HepG2 (cell line): ENCODE measurements at regions not wholly inside any gene's neighbourhood (a gene's known extent, or its start where the extent isn't known, plus 50 kb on each side); places are given as distances from the start of the nearest gene placed in this dataset.

ENCODE experiments used
- ATAC-seq: fragments of 200-7000 bp; cut with Tn5 transposase; 3 replicates; pipeline ENCODE4 v1.9.1; 2020; ENCODE audit warnings: mild to moderate bottlenecking, moderate library complexity
- BruUV-seq: library from RNA; stranded (reverse); fragments of 400-500 nt; replicated peaks from 2 replicates; lab custom pipeline; 2021; lab: Mats Ljungman, UMichigan
- CTCF ChIA-PET: fragments of 300-600 bp; formaldehyde crosslinking; extraction: SDS; loops from one replicate; lab custom pipeline; 2021; ENCODE audit warnings: low total read pairs, inconsistent platforms, low intra/inter-chr PET ratio; lab: Yijun Ruan, JAX
- POLR2A ChIA-PET: fragments of 350-600 bp; sonication (Branson Sonifier 250); formaldehyde crosslinking; loops from one replicate; lab custom pipeline; 2020; ENCODE audit warnings: antibody characterized with exemption, inconsistent platforms; lab: Yijun Ruan, JAX
- DNase-seq: peaks from one replicate; pipeline ENCODE4 v3.0.0-alpha.2; 2015; ENCODE audit warnings: low spot score
- FAIRE-seq: peaks from 3 replicates; lab custom pipeline; 2011; peaks lifted over from hg19 to GRCh38; lab: Jason Lieb, UNC
- H2AFZ ChIP-seq: one replicate; pipeline ENCODE4 v1.6.1; 2011; ENCODE audit warnings: low read length, inconsistent platforms
- H3K27ac ChIP-seq: fragments of 300-600 bp; 3 replicates; pipeline ENCODE4 v1.8.0; 2011; ENCODE audit warnings: mixed run types, mild to moderate bottlenecking, mixed read lengths, low read length, inconsistent platforms; ENCODE audit not compliant: insufficient read depth; ENCODE audit errors: extremely low read length
- H3K27me3 ChIP-seq, 2 experiments: fragments of 200-600 bp in 1 of 2; 2 replicates in 1 of 2; 3 replicates in 1 of 2; pipeline versions ENCODE4 v1.6.0 to v1.8.0; 2011; ENCODE audit warnings: low read length in 2 of 2, mild to moderate bottlenecking in 2 of 2, moderate library complexity in 2 of 2, inconsistent platforms in 1 of 2; ENCODE audit not compliant: insufficient read depth in 2 of 2, control insufficient read depth in 1 of 2
- H3K36me3 ChIP-seq, 2 experiments: fragments of 200-600 bp in 1 of 2; replicated peaks in 1 of 2; 2 replicates in 1 of 2; 3 replicates in 1 of 2; pipeline versions ENCODE4 v1.5.1 to v1.8.0; 2011; ENCODE audit warnings: low read length in 2 of 2, inconsistent platforms in 1 of 2; ENCODE audit not compliant: insufficient read depth in 2 of 2, control insufficient read depth in 1 of 2
- H3K4me1 ChIP-seq: 2 replicates; pipeline ENCODE4 v1.5.1; 2012; ENCODE audit warnings: low read length, inconsistent platforms; ENCODE audit not compliant: insufficient read depth
- H3K4me2 ChIP-seq: 2 replicates; pipeline ENCODE4 v1.6.0; 2011; ENCODE audit warnings: low read depth, low read length, inconsistent platforms
- H3K4me3 ChIP-seq, 3 experiments: fragments of 200-600 bp in 1 of 3; sonication (generic), shearing (Covaris generic) in 1 of 3; replicated peaks in 1 of 3; 2 replicates each; pipeline ENCODE4 v1.5.1; 2011 to 2016; ENCODE audit warnings: low read length in 3 of 3, inconsistent platforms in 2 of 3, low read depth in 2 of 3, mild to moderate bottlenecking in 2 of 3, control low read depth in 1 of 3, mixed read lengths in 1 of 3; ENCODE audit not compliant: insufficient read depth in 1 of 3
- H3K79me2 ChIP-seq: one replicate; pipeline ENCODE4 v1.6.1; 2011; ENCODE audit warnings: low read length, inconsistent platforms; ENCODE audit not compliant: insufficient read depth
- H3K9ac ChIP-seq: 2 replicates; pipeline ENCODE4 v1.6.0; 2011; ENCODE audit warnings: mild to moderate bottlenecking, low read depth, low read length, inconsistent platforms; ENCODE audit not compliant: insufficient read depth
- H3K9me3 ChIP-seq: 2 replicates; pipeline ENCODE4 v1.5.1; 2012; ENCODE audit warnings: mild to moderate bottlenecking, low read length
- H4K20me1 ChIP-seq: 2 replicates; pipeline ENCODE4 v1.6.0; 2011; ENCODE audit warnings: inconsistent platforms, mild to moderate bottlenecking, low read length, moderate library complexity; ENCODE audit not compliant: insufficient read depth
- FOXP4 ChIP-seq: sonication (generic); formaldehyde crosslinking; IDR thresholded peaks from 2 replicates; pipeline ENCODE4 v1.4.0; 2020; ENCODE audit warnings: missing genetic modification reagents
- JUNB ChIP-seq: sonication (generic); formaldehyde crosslinking; IDR thresholded peaks from 2 replicates; pipeline ENCODE4 v1.8.0; 2022; ENCODE audit warnings: missing genetic modification reagents, mild to moderate bottlenecking, borderline replicate concordance
- PRDM15 ChIP-seq: sonication (generic); formaldehyde crosslinking; IDR thresholded peaks from 2 replicates; pipeline ENCODE4 v1.4.0; 2020; ENCODE audit warnings: missing genetic modification reagents
- RARG ChIP-seq: sonication (generic); formaldehyde crosslinking; IDR thresholded peaks from 2 replicates; pipeline ENCODE4 v1.4.0; 2020; ENCODE audit warnings: low read depth, mild to moderate bottlenecking, missing genetic modification reagents
- SKIL ChIP-seq: sonication (generic); formaldehyde crosslinking; IDR thresholded peaks from 2 replicates; pipeline ENCODE4 v1.8.0; 2022; ENCODE audit warnings: missing genetic modification reagents, mild to moderate bottlenecking, moderate library complexity, borderline replicate concordance
- TAF15 ChIP-seq: fragments of 200-400 bp; formaldehyde crosslinking; IDR thresholded peaks from one replicate; pipeline ENCODE4 v1.6.1; 2018; ENCODE audit warnings: mild to moderate bottlenecking, low read depth, low read length; ENCODE audit not compliant: poor library complexity, severe bottlenecking
- THRA ChIP-seq: sonication (generic); formaldehyde crosslinking; IDR thresholded peaks from 2 replicates; pipeline ENCODE4 v1.4.0; 2020; ENCODE audit warnings: missing genetic modification reagents, borderline replicate concordance
- ZBTB7B ChIP-seq: sonication (generic); formaldehyde crosslinking; IDR thresholded peaks from 2 replicates; pipeline ENCODE4 v1.4.0; 2020; ENCODE audit warnings: missing genetic modification reagents
- ZNF224 ChIP-seq: sonication (generic); formaldehyde crosslinking; IDR thresholded peaks from 2 replicates; pipeline ENCODE4 v1.5.0; 2020; ENCODE audit warnings: mild to moderate bottlenecking, missing genetic modification reagents
- ZNF337 ChIP-seq: sonication (generic); formaldehyde crosslinking; IDR thresholded peaks from 2 replicates; pipeline ENCODE4 v1.5.1; 2020; ENCODE audit warnings: missing genetic modification reagents, low read depth, mild to moderate bottlenecking, borderline replicate concordance
- ZNF740 ChIP-seq: sonication (generic); formaldehyde crosslinking; IDR thresholded peaks from 2 replicates; pipeline ENCODE4 v1.4.0; 2020; ENCODE audit warnings: missing genetic modification reagents
- WGBS: methylation state at CpG from one replicate; pipeline ENCODE4 v1.1.6; 2017; ENCODE audit warnings: low lambda C conversion rate; 5-methylcytosine and 5-hydroxymethylcytosine counted together
- in situ Hi-C: cut with HindIII; loops from 2 replicates; pipeline ENCODE4 v1.10.0; 2017; ENCODE audit warnings: low pct_unique_long_range_greater_than_20kb; ENCODE audit not compliant: extremely low pct_ligation_motif_present
- intact Hi-C: fragments of 100-400 bp; cut with micrococcal nuclease; formaldehyde crosslinking; loops from one replicate; pipeline ENCODE4 v1.10.0; 2022; ENCODE audit not compliant: unreplicated experiment

GRCh38 chr7:1365846-1366245 lies 93.4 kb downstream of the MICALL2 start:
- H3K79me2 ChIP-seq = no peaks in the 10 kb centered on the region
- no peaks in the 10 kb centered on the region for H4K20me1 ChIP-seq
- no peak for DNase-seq
- no peaks in the 10 kb centered on the region for H3K4me1 ChIP-seq
- H3K27ac ChIP-seq = no peak overlapping the region
- in situ Hi-C loops = no loop called here
- peaks cover 13 to 54% of the 10 kb centered on the region in 2 experiments; a peak in 4 of 5 replicates for H3K27me3 ChIP-seq
- no peaks in the 10 kb centered on the region for H3K9me3 ChIP-seq
- H3K36me3 ChIP-seq = no peaks in the 10 kb centered on the region
- no peak overlapping the region for H3K4me2 ChIP-seq
- WGBS = 37% methylated on average over 5 of the region's 7 CpGs
- POLR2A ChIA-PET = no interaction called here
- no peak for FAIRE-seq
- H3K4me3 ChIP-seq = no peak overlapping the region
- no peak overlapping the region for H3K9ac ChIP-seq
- no peak for ATAC-seq
- intact Hi-C loops = no loop called here
- CTCF ChIA-PET = no interaction called here
- H2AFZ ChIP-seq = no peak overlapping the region
- no TSS peak for BruUV-seq
- TF ChIP-seq THRA (CRISPR knock-in tag) (no peak), SKIL (CRISPR knock-in tag) (no peak), ZNF740 (CRISPR knock-in tag) (no peak), ZNF224 (CRISPR knock-in tag) (no peak), TAF15 (no peak), PRDM15 (no peak), JUNB (no peak), ZBTB7B (CRISPR knock-in tag) (no peak), FOXP4 (no peak), RARG (CRISPR knock-in tag) (no peak), ZNF337 (no peak)
